Activated T-helper 1 cell treated with anti-CD3 and anti-CD28 coated beads, Interleukin-12 subunit alpha, Interleukin-12 subunit beta, Interleukin-2, Interleukin-4 antibody, amounts not matched to agents 30 ng/mL and 10 ng/mL and 1 ng/mL, durations not matched to agents 14 hours and 24 hours and 36 hours (primary cell): ENCODE measurements at regions not wholly inside any gene's neighbourhood (a gene's known extent, or its start where the extent isn't known, plus 50 kb on each side); places are given as distances from the start of the nearest gene placed in this dataset.

Experiments used
- DNase-seq: peaks from one replicate; pipeline ENCODE4 v3.0.0; 2021; ENCODE audit warnings: low spot score
- H3K27ac Mint-ChIP-seq: one replicate; pipeline ENCODE4 v1.8.0; 2021; ENCODE audit warnings: mild to moderate bottlenecking, mixed read lengths
- H3K27me3 Mint-ChIP-seq: one replicate; pipeline ENCODE4 v1.8.0; 2022; ENCODE audit warnings: mild to moderate bottlenecking, moderate library complexity, mixed read lengths; ENCODE audit not compliant: insufficient read depth
- H3K36me3 Mint-ChIP-seq: one replicate; pipeline ENCODE4 v1.8.0; 2021; ENCODE audit warnings: low read depth, mixed read lengths
- H3K4me1 Mint-ChIP-seq: one replicate; pipeline ENCODE4 v1.8.0; 2021; ENCODE audit warnings: low read depth, mixed read lengths
- H3K4me3 Mint-ChIP-seq: one replicate; pipeline ENCODE4 v1.8.0; 2021; ENCODE audit warnings: mild to moderate bottlenecking, moderate library complexity, mixed read lengths
- H3K9me3 Mint-ChIP-seq: one replicate; pipeline ENCODE4 v1.8.0; 2021; ENCODE audit warnings: mixed read lengths
- intact Hi-C: fragments of 100-400 bp; cut with micrococcal nuclease; formaldehyde crosslinking; loops from one replicate; pipeline ENCODE4 v1.15.1; 2024

GRCh38 chr11:82305123-82305522 lies 428.5 kb downstream of the FAM181B start:
- Mint-ChIP-seq H3K9me3 (no peaks in the 10 kb centered on the region), H3K27ac (no peak overlapping the region), H3K27me3 (no peaks in the 10 kb centered on the region), H3K4me1 (no peaks in the 10 kb centered on the region), H3K4me3 (no peak overlapping the region), H3K36me3 (no peaks in the 10 kb centered on the region)
- no peak for DNase-seq
- intact Hi-C loops, result no loop called here

- no peak overlapping the region for H3K27ac Mint-ChIP-seq
- H3K36me3 Mint-ChIP-seq, result no peaks in the 10 kb centered on the region
- no peak overlapping the region for H3K4me3 Mint-ChIP-seq
- no peaks in the 10 kb centered on the region for H3K4me1 Mint-ChIP-seq
- DNase-seq, result no peak
- intact Hi-C loops, result no loop called here
- H3K9me3 Mint-ChIP-seq, result no peaks in the 10 kb centered on the region
- no peaks in the 10 kb centered on the region for H3K27me3 Mint-ChIP-seq
These were observed 430.0 kb downstream of the FAM181B start for GRCh38 chr11:82303671-82304070.

GRCh38 chr11:82288471-82288870 lies 445.2 kb downstream of the FAM181B start:
- Mint-ChIP-seq H3K4me3 (no peak overlapping the region), H3K27me3 (no peaks in the 10 kb centered on the region), H3K36me3 (no peaks in the 10 kb centered on the region), H3K9me3 (no peaks in the 10 kb centered on the region), H3K4me1 (no peaks in the 10 kb centered on the region), H3K27ac (no peak overlapping the region)
- intact Hi-C loops, result no loop called here
- DNase-seq, result no peak

DNA sequence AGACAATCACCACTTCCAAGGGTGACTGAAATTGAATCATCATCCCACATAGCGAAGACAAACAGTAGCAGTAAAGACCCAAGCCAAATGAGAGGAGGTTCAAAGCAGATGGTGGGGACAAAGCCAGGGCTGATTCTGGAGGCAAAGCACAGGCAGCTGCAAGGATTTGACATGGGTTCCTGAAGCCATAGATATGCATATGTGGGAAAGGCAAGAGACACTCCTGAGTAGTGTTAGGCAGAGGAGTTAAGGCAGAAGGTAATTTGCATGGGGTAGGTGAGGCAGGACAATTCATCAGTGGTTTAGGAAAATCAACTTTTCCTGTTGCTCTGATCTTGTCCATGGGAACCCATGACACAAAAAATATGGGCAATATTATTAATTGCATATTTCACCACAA lies 462.8 kb downstream of the FAM181B start:
- Mint-ChIP-seq H3K9me3 (no peaks in the 10 kb centered on the region), H3K36me3 (no peaks in the 10 kb centered on the region)
- intact Hi-C loops, result no loop called here

GRCh38 chr11:82268627-82269026 lies 465.0 kb downstream of the FAM181B start:
- Mint-ChIP-seq H3K36me3 (no peaks in the 10 kb centered on the region), H3K27me3 (no peaks in the 10 kb centered on the region), H3K4me3 (no peak overlapping the region), H3K9me3 (no peaks in the 10 kb centered on the region), H3K4me1 (no peaks in the 10 kb centered on the region), H3K27ac (no peak overlapping the region)
- intact Hi-C loops, result no loop called here
- no peak for DNase-seq

More for the DNA sequence above, 462.8 kb downstream of the FAM181B start:
- no peak overlapping the region for H3K27ac Mint-ChIP-seq
- H3K27me3 Mint-ChIP-seq, result no peaks in the 10 kb centered on the region
- no peaks in the 10 kb centered on the region for H3K4me1 Mint-ChIP-seq
- H3K4me3 Mint-ChIP-seq, result no peak overlapping the region
- no peak for DNase-seq

- intact Hi-C loops, result no loop called here
These were observed 466.5 kb downstream of the FAM181B start for GRCh38 chr11:82267186-82267585.

DNA sequence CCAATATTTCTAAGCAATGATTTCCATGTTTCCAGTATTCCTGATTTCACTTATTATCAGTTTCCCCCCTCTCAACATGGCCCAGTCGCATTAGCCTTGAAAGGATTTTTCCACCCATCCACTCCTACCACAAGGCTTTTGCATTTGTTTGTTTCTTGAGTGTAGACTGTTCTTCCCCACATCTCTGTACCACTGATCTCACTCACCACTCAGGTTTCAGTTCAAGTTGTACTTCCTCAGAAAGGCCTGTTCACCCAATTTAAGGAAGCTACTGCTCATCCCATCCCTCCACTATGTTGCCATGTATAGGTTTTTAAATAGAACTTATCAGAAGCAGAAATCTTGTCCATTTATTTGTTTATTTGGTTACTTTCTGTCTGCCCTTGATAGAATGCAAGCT lies 472.3 kb downstream of the FAM181B start:
- intact Hi-C loops, result no loop called here
- no peak for DNase-seq
- Mint-ChIP-seq H3K9me3 (no peaks in the 10 kb centered on the region), H3K4me1 (no peaks in the 10 kb centered on the region), H3K4me3 (no peak overlapping the region), H3K27ac (no peak overlapping the region), H3K36me3 (no peaks in the 10 kb centered on the region), H3K27me3 (no peaks in the 10 kb centered on the region)

More at GRCh38 chr11:82267186-82267585, 466.5 kb downstream of the FAM181B start:
- H3K9me3 Mint-ChIP-seq, result no peaks in the 10 kb centered on the region
- no peak overlapping the region for H3K4me3 Mint-ChIP-seq
- no peaks in the 10 kb centered on the region for H3K36me3 Mint-ChIP-seq
- no peak overlapping the region for H3K27ac Mint-ChIP-seq
- DNase-seq, result no peak
- no peaks in the 10 kb centered on the region for H3K27me3 Mint-ChIP-seq
- no peaks in the 10 kb centered on the region for H3K4me1 Mint-ChIP-seq

DNA sequence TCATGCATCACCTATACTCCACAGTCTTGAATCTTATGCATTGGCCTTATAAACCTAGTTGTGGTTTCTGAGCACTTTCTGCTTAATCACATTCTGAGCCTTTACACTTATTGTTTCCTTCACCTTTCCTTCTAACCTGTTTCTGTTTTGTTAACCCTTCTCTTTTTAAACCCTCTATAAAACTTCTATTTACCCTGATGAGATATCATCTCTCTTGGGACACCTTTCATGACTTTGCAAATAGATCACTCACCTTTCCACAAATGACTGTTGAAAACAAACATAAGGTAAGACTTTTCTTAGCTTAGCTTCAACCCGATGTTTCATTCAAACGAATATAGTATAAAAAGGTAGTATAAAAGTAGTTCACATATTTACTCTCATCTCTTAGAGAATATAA lies 483.6 kb downstream of the FAM181B start:
- H3K27ac Mint-ChIP-seq, result no peak overlapping the region
- intact Hi-C loops, result no loop called here
- H3K4me1 Mint-ChIP-seq, result no peaks in the 10 kb centered on the region

GRCh38 chr11:82246926-82247325 lies 486.7 kb downstream of the FAM181B start:
- intact Hi-C loops, result no loop called here
- no peaks in the 10 kb centered on the region for H3K9me3 Mint-ChIP-seq
- H3K4me1 Mint-ChIP-seq, result no peaks in the 10 kb centered on the region
- H3K4me3 Mint-ChIP-seq, result no peak overlapping the region
- H3K36me3 Mint-ChIP-seq, result no peaks in the 10 kb centered on the region
- no peaks in the 10 kb centered on the region for H3K27me3 Mint-ChIP-seq
- no peak overlapping the region for H3K27ac Mint-ChIP-seq
- DNase-seq, result no peak

More for the DNA sequence above, 483.6 kb downstream of the FAM181B start:
- Mint-ChIP-seq H3K36me3 (no peaks in the 10 kb centered on the region), H3K4me3 (no peak overlapping the region), H3K9me3 (no peaks in the 10 kb centered on the region), H3K27me3 (no peaks in the 10 kb centered on the region)
- no peak for DNase-seq

DNA sequence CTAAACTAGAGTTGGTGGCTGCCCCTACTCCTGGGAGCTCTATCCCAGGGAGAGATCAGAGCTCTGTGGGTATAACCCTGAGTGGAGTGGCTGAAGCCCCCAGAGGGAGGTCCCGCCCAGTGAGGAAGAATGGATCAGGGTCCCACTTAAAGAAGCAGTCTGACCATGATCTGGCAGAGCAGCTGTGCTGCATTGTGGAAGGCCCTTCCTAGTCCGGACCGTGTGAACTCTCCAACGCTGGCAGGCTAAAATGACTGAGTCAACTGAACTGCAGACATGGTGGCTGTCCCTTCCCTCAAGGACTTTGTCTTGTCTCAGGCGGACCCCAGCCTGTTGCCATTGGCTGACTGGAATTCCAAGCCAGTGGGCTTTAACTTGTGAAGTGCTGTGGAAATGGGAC lies 494.2 kb downstream of the FAM181B start:
- H3K4me3 Mint-ChIP-seq, result no peak overlapping the region
- H3K27ac Mint-ChIP-seq, result no peak overlapping the region
- H3K9me3 Mint-ChIP-seq, result peaks cover 4% of the 10 kb centered on the region
- intact Hi-C loops, result no loop called here
- H3K36me3 Mint-ChIP-seq, result no peaks in the 10 kb centered on the region
- H3K4me1 Mint-ChIP-seq, result no peaks in the 10 kb centered on the region
- DNase-seq, result no peak
- no peaks in the 10 kb centered on the region for H3K27me3 Mint-ChIP-seq

GRCh38 chr11:82234256-82234655 lies 499.4 kb downstream of the FAM181B start:
- intact Hi-C loops, result no loop called here
- Mint-ChIP-seq H3K4me3 (no peak overlapping the region), H3K27me3 (no peaks in the 10 kb centered on the region), H3K36me3 (no peaks in the 10 kb centered on the region), H3K4me1 (no peaks in the 10 kb centered on the region), H3K27ac (no peak overlapping the region), H3K9me3 (peaks cover 4% of the 10 kb centered on the region)
- no peak for DNase-seq

GRCh38 chr11:82233201-82233600 lies 500.5 kb downstream of the FAM181B start:
- no peaks in the 10 kb centered on the region for H3K4me1 Mint-ChIP-seq
- no peaks in the 10 kb centered on the region for H3K27me3 Mint-ChIP-seq
- intact Hi-C loops, result no loop called here
- H3K9me3 Mint-ChIP-seq, result peaks cover 2% of the 10 kb centered on the region
- no peak overlapping the region for H3K4me3 Mint-ChIP-seq
- H3K36me3 Mint-ChIP-seq, result no peaks in the 10 kb centered on the region
- no peak for DNase-seq
- no peak overlapping the region for H3K27ac Mint-ChIP-seq

DNA sequence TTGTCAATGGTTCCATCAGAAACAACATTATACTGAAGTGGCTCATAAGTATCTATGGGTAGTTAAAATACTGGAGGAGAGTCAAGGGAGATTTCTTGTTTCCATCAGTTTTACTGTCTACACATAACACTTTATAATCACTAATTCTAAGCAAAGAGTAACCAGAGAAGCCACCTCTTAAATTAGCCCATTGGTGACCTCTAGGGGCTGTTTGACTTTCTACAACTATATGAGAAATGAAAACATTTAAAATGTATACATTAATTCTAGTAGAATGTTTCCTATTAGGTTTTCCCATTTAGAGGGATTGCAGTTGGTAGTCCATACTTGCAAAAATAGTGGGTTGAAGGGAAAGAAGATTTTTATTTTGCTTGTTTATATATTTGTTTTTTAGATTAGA lies 504.3 kb downstream of the FAM181B start:
- no peaks in the 10 kb centered on the region for H3K4me1 Mint-ChIP-seq
- H3K9me3 Mint-ChIP-seq, result no peaks in the 10 kb centered on the region
- H3K27ac Mint-ChIP-seq, result no peak overlapping the region
- H3K36me3 Mint-ChIP-seq, result no peaks in the 10 kb centered on the region
- intact Hi-C loops, result loop anchor here (1.0 kb wide), 2 partner anchors 442 to 585 kb away; no protein-coding TSS in a partner anchor
- no peaks in the 10 kb centered on the region for H3K27me3 Mint-ChIP-seq
- H3K4me3 Mint-ChIP-seq, result no peak overlapping the region
- DNase-seq, result no peak

- intact Hi-C loops, result no loop called here
- H3K36me3 Mint-ChIP-seq, result no peaks in the 10 kb centered on the region
- DNase-seq, result no peak
- no peaks in the 10 kb centered on the region for H3K27me3 Mint-ChIP-seq
- H3K9me3 Mint-ChIP-seq, result no peaks in the 10 kb centered on the region
- H3K4me3 Mint-ChIP-seq, result no peak overlapping the region
- H3K27ac Mint-ChIP-seq, result no peak overlapping the region
- H3K4me1 Mint-ChIP-seq, result no peaks in the 10 kb centered on the region
These were observed 507.7 kb downstream of the FAM181B start for GRCh38 chr11:82225930-82226329.
